Sigmoid colon (tissue), 6 donors: ENCODE measurements at regions not wholly inside any gene's neighbourhood (a gene's known extent, or its start where the extent isn't known, plus 50 kb on each side); places are given as distances from the start of the nearest gene placed in this dataset.

ENCODE experiments used
- DNase-seq: peaks from one replicate; pipeline ENCODE4 v3.0.0-alpha.2; 2019
- H3K27ac ChIP-seq, 4 donors: fragments of 200-600 bp; sonication (generic); one replicate each; pipeline ENCODE4 v1.5.1; 2016 to 2019; ENCODE audit warnings: mild to moderate bottlenecking in 1 of 4
- H3K27me3 ChIP-seq, 3 donors: fragments of 200-600 bp; sonication (generic); one replicate each; pipeline ENCODE4 v1.5.1; 2019; ENCODE audit warnings: mild to moderate bottlenecking in 1 of 3
- H3K36me3 ChIP-seq, 4 donors: fragments of 200-600 bp; sonication (generic); one replicate each; pipeline ENCODE4 v1.5.1; 2016 to 2019
- H3K4me1 ChIP-seq, 4 donors: fragments of 200-600 bp; sonication (generic); one replicate each; pipeline ENCODE4 v1.5.1; 2017 to 2019
- H3K4me3 ChIP-seq, 4 donors: fragments of 200-600 bp; sonication (generic); one replicate each; pipeline ENCODE4 v1.5.1; 2017 to 2019; ENCODE audit warnings: mild to moderate bottlenecking in 2 of 4, moderate library complexity in 1 of 4
- H3K9me3 ChIP-seq, 4 donors: fragments of 200-600 bp in 3 of 4; sonication (generic) in 3 of 4; one replicate each; pipeline versions ENCODE4 v1.5.1 to v1.6.1; 2013 to 2019
- EP300 ChIP-seq, 4 donors: sonication (generic); formaldehyde crosslinking; IDR thresholded peaks; one replicate each; pipeline ENCODE4 v1.6.1; 2017; ENCODE audit warnings: antibody characterized with exemption in 4 of 4
- POLR2A ChIP-seq, 2 donors: fragments of 450-650 bp; IDR thresholded peaks; one replicate each; pipeline ENCODE4 v1.6.1; 2016; ENCODE audit warnings: antibody characterized with exemption in 2 of 2, mild to moderate bottlenecking in 2 of 2, moderate library complexity in 2 of 2
- POLR2AphosphoS5 ChIP-seq, 4 donors: sonication (generic); formaldehyde crosslinking; IDR thresholded peaks; one replicate each; pipeline ENCODE4 v1.6.1; 2017; ENCODE audit warnings: antibody characterized with exemption in 4 of 4
- WGBS, 2 donors: extraction: QIAGEN DNeasy Blood & Tissue Kit; methylation state at CpG; one replicate each; pipeline ENCODE4 v1.1.7; 2013; 5-methylcytosine and 5-hydroxymethylcytosine counted together
- intact Hi-C: fragments of 100-400 bp; cut with DNase I; formaldehyde crosslinking; loops from one replicate; pipeline ENCODE4 v1.15.1; 2023
- TF ChIP-seq, protein P1 (sequence below), 4 experiments: fragments of 450-650 bp in 3 of 4; fragments of 200-600 bp in 1 of 4; IDR thresholded peaks; one replicate each; pipeline ENCODE4 v1.5.1; 2016 to 2019; ENCODE audit warnings: antibody characterized with exemption in 4 of 4, mild to moderate bottlenecking in 3 of 4, moderate library complexity in 2 of 4
- donor health status: healthy with polysubstance abuse.
- donor health status: healthy.

DNA sequence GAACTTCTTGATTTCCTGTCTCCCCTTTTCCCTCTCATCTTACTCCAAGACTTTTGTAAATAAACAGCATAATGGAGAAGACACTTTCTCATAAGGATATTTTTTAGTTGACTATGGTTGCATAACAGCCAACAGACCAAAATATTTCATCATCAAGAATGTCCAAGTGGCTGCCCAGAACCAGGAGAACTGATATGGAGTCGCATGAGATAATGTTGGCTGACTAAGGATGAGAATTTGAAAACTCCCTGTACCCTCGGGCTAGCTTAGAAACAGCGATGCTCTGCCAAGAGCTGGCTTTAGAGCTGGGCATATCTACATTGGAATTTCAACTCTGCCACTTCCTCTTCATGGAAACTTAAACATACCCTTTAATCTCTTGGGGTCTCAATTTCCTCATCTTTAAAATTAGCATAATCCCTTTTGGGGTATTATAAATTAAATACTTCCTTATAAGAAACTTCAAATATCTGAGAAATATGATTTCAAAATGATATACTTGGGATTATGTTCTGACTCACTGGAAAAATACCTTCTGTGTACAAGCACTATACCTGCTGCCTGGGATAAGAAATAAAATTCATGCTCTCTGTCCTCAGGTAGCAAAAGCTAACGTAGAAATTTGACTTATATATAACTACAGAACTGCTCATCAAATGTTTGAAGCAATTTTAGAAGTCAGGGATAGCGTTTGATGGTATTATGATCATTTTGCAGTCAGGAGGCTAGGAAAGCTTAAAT lies 777.3 kb downstream of the LTN1 start:
- Histone ChIP-seq H3K4me1 (peaks cover 0 to 24% (median 3%) of the 10 kb centered on the region in 4 donors), H3K4me3 (no peak overlapping the region), H3K9me3 (peaks cover 0 to 3% (median 0%) of the 10 kb centered on the region in 4 donors), H3K27ac (no peak overlapping the region), H3K27me3 (no peaks in the 10 kb centered on the region), H3K36me3 (no peaks in the 10 kb centered on the region)
- DNase-seq, result no peak
- TF ChIP-seq POLR2A (IDR thresholded peaks at IDR 0.05), result no peak
- TF ChIP-seq, protein P1, sequence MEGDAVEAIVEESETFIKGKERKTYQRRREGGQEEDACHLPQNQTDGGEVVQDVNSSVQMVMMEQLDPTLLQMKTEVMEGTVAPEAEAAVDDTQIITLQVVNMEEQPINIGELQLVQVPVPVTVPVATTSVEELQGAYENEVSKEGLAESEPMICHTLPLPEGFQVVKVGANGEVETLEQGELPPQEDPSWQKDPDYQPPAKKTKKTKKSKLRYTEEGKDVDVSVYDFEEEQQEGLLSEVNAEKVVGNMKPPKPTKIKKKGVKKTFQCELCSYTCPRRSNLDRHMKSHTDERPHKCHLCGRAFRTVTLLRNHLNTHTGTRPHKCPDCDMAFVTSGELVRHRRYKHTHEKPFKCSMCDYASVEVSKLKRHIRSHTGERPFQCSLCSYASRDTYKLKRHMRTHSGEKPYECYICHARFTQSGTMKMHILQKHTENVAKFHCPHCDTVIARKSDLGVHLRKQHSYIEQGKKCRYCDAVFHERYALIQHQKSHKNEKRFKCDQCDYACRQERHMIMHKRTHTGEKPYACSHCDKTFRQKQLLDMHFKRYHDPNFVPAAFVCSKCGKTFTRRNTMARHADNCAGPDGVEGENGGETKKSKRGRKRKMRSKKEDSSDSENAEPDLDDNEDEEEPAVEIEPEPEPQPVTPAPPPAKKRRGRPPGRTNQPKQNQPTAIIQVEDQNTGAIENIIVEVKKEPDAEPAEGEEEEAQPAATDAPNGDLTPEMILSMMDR (IDR thresholded peaks at IDR 0.05), result no peak
- TF ChIP-seq POLR2AphosphoS5 (IDR thresholded peaks at IDR 0.05), result no peak
- 76 to 81% methylated on average over 5 of the region's 5 CpGs for WGBS, 2 donors
- intact Hi-C loops, result no loop called here

DNA sequence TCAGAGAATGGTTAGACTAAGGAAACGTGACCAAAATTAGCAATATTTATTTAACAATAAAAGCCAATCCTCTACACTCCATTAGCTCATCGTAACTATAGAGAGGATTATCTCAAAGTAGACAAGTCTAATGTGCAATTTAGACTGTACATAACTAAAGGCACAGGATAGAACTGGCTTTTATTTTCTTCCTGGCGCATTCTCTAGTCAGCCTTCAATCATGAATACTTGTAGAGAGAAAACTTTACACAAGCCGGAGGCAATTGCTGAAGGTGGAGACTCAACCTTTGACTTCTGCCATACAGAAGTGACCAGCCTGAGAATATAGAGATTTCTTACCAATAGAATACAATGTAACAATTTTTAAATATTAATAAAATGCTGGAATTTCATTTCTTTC lies 777.9 kb downstream of the LTN1 start:
- H3K4me1 ChIP-seq, result peaks cover 0 to 23% (median 2%) of the 10 kb centered on the region in 4 donors
- no peak overlapping the region for H3K27ac ChIP-seq
- peaks cover 0 to 3% (median 0%) of the 10 kb centered on the region in 4 donors for H3K9me3 ChIP-seq
- H3K27me3 ChIP-seq, result no peaks in the 10 kb centered on the region
- intact Hi-C loops, result no loop called here
- no peak for DNase-seq
- no peak overlapping the region for H3K4me3 ChIP-seq
- TF ChIP-seq, protein P1 (IDR thresholded peaks at IDR 0.05), result no peak
- TF ChIP-seq POLR2AphosphoS5 (IDR thresholded peaks at IDR 0.05), result no peak
- H3K36me3 ChIP-seq, result no peaks in the 10 kb centered on the region
- 71 to 75% methylated on average over 4 of the region's 4 CpGs for WGBS, 2 donors

DNA sequence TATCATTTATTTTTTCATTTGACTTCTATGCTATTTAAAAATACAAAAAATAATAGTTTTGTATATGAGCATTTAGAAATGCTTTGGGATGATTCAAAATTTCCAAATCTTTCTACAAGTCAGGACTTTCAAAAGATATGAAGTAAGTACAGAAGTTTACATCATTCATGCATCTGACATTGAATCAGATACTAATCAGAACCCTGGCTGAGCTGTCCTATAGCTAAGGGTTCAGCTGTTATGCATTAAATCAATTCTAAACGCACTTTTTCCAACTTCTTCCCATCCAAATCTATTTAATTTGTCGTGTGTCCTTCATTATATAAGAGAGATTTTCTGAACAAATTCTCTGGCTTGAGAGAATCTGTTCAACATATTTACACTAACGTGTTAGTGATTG lies 779.4 kb downstream of the LTN1 start:
- TF ChIP-seq, protein P1 (IDR thresholded peaks at IDR 0.05), result no peak
- TF ChIP-seq POLR2A (IDR thresholded peaks at IDR 0.05), result no peak
- TF ChIP-seq POLR2AphosphoS5 (IDR thresholded peaks at IDR 0.05), result no peak
- no peak for TF ChIP-seq EP300 (IDR thresholded peaks at IDR 0.05)
- intact Hi-C loops, result no loop called here
- peaks cover 0 to 3% (median 0%) of the 10 kb centered on the region in 4 donors for H3K9me3 ChIP-seq
- H3K27ac ChIP-seq, result no peak overlapping the region
- no peak for DNase-seq
- WGBS, 2 donors, result 79 to 81% methylated on average over 3 of the region's 3 CpGs
- H3K4me1 ChIP-seq, result peaks cover 0 to 23% (median 2%) of the 10 kb centered on the region in 4 donors
- H3K36me3 ChIP-seq, result no peaks in the 10 kb centered on the region
- H3K27me3 ChIP-seq, result no peaks in the 10 kb centered on the region
- H3K4me3 ChIP-seq, result no peak overlapping the region

DNA sequence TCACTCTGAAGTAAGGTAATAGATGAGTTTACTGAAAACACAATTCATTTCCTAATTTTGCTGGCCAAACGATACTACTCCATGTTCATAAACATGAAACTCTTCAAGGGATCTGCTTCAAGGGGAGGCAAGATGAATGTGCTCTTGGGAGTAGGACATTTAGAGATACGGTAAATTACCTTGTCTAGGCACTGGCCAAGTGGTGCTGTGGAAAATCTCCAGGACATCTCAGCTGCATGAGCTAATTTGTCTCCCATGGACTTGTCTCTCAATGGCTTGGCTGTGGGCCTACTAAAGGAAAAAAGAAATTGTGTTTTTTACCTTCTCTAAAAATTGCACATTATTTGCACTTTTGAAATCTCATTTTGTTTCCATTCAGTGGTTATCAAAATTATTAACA lies 780.6 kb downstream of the LTN1 start:
- DNase-seq, result peak; percentile 69
- TF ChIP-seq POLR2AphosphoS5 (IDR thresholded peaks at IDR 0.05) (peak in 3 of 4 donors; percentile 22 to 76 (median 66)), EP300 (IDR thresholded peaks at IDR 0.05) (no peak)
- intact Hi-C loops, result no loop called here
- no peak overlapping the region for H3K27ac ChIP-seq
- H3K36me3 ChIP-seq, result no peaks in the 10 kb centered on the region
- 88 to 89% methylated on average over 2 of the region's 2 CpGs for WGBS, 2 donors
- peaks cover 0 to 23% (median 2%) of the 10 kb centered on the region in 4 donors for H3K4me1 ChIP-seq
- H3K4me3 ChIP-seq, result no peak overlapping the region
- H3K9me3 ChIP-seq, result peaks cover 0 to 3% (median 0%) of the 10 kb centered on the region in 4 donors
- no peaks in the 10 kb centered on the region for H3K27me3 ChIP-seq

DNA sequence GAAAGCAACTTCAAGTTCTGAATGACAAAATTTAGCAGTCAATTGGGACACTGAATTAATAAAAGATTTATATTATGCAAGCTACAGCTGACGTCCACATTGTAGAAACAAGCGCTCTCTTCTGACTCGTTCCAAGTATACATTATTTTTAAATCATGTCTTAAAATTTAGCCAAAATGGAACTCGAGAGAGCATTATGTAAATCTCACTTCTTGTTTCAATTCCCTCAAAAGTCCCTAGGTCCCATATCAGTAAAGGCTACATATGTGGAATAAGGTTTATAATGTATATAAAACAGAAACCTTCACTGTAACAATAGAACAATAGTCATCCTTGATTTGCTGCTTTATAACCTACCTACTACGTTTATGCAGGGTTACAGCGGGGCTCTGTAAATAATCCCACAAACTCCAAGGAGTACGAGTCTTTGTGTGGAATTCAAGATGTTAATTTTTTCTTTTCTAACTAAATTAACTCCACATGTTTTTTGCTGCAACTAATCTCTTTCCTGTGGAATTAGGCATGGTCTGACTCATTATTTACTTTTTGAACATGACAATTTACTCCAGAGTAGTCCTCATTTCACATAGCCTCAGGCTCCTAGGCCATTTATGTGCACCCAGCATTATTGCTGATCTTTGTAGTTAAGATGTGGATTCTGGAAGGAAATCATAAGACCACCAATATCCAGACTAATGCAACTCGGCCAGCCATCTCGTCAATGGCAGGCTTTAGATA lies 785.1 kb downstream of the LTN1 start:
- H3K27me3 ChIP-seq, result no peaks in the 10 kb centered on the region
- intact Hi-C loops, result no loop called here
- no peaks in the 10 kb centered on the region for H3K9me3 ChIP-seq
- H3K4me3 ChIP-seq, result no peak overlapping the region
- TF ChIP-seq, protein P1 (IDR thresholded peaks at IDR 0.05), result no peak
- TF ChIP-seq POLR2AphosphoS5 (IDR thresholded peaks at IDR 0.05) (no peak), EP300 (IDR thresholded peaks at IDR 0.05) (no peak), POLR2A (IDR thresholded peaks at IDR 0.05) (no peak)
- H3K4me1 ChIP-seq, result peaks cover 0 to 9% (median 0%) of the 10 kb centered on the region in 4 donors
- no peaks in the 10 kb centered on the region for H3K36me3 ChIP-seq
- no peak for DNase-seq
- peak overlapping the region in 1 of 4 donors; percentile 5 for H3K27ac ChIP-seq
- WGBS, 2 donors, result 68 to 75% methylated on average over 9 of the region's 9 CpGs
